ENCODE measurements at regions not wholly inside any gene's neighbourhood (a gene's known extent, or its start where the extent isn't known, plus 50 kb on each side); places are given as distances from the start of the nearest gene placed in this dataset.

GRCh38 chr9:32855752-32856151 is 72.4 kb downstream of the TMEM215 start:
- H3K79me2 ChIP-seq (ENCODE audit: control insufficient read depth, insufficient read depth, low read length) = no peaks in the 10 kb centered on the region
- no peaks in the 10 kb centered on the region for H3K9me3 ChIP-seq (ENCODE audit: control insufficient read depth, low read depth, low read length)
- H3K4me2 ChIP-seq (ENCODE audit: control insufficient read depth, extremely low read depth, insufficient read depth, low read depth, low read length) = no peak overlapping the region
- H3K4me3 ChIP-seq (ENCODE audit: control insufficient read depth in 2 of 3, extremely low read depth in 1 of 3, insufficient read depth in 2 of 3, low read depth in 1 of 3, low read length in 3 of 3) = no peak overlapping the region
- dilution Hi-C loops (cut with MboI; ENCODE audit: extremely low pct_ligation_motif_present, low sequenced_read_pairs) = no loop called here
- no peaks in the 10 kb centered on the region for H4K20me1 ChIP-seq (ENCODE audit: control insufficient read depth, extremely low read depth, insufficient read depth, low read length)
- no peaks in the 10 kb centered on the region for H3K9me1 ChIP-seq (ENCODE audit: control insufficient read depth, extremely low read depth, insufficient read depth, low read length)
- H3K36me3 ChIP-seq (ENCODE audit: control insufficient read depth in 2 of 2, extremely low read depth in 1 of 2, insufficient read depth in 2 of 2, low read length in 2 of 2) = no peaks in the 10 kb centered on the region
- TF ChIP-seq EZH2 (IDR thresholded peaks at IDR 0.05; ENCODE audit: low read length) (no peak), CTCF (optimal IDR thresholded peaks at IDR 0.05 in 1 of 3, IDR thresholded peaks at IDR 0.05 in 1 of 3, conservative IDR thresholded peaks at IDR 0.05 in 1 of 3; ENCODE audit: extremely low read depth in 1 of 3, insufficient read depth in 2 of 3, low read length in 3 of 3) (no peak)
- no peak overlapping the region for H3K9ac ChIP-seq (ENCODE audit: control insufficient read depth, extremely low read depth, insufficient read depth, low read length)
- H3K4me1 ChIP-seq (ENCODE audit: control insufficient read depth, extremely low read depth, insufficient read depth, low read length) = no peaks in the 10 kb centered on the region
- FAIRE-seq (no peak), DNase-seq (ENCODE audit: low read depth, low spot score) (no peak)
- no peak overlapping the region for H3K27ac ChIP-seq (ENCODE audit: control insufficient read depth, insufficient read depth, low read length)
- H3K27me3 ChIP-seq (ENCODE audit: control insufficient read depth, extremely low read depth, insufficient read depth, low read length) = peaks cover 3% of the 10 kb centered on the region
- no peak overlapping the region for H2AFZ ChIP-seq (ENCODE audit: control insufficient read depth, low read length)

GRCh38 chr9:32863291-32863690 is 80.0 kb downstream of the TMEM215 start:
- H3K4me2 ChIP-seq (ENCODE audit: control insufficient read depth, extremely low read depth, insufficient read depth, low read depth, low read length) = no peak overlapping the region
- no peaks in the 10 kb centered on the region for H3K27me3 ChIP-seq (ENCODE audit: control insufficient read depth, extremely low read depth, insufficient read depth, low read length)
- H4K20me1 ChIP-seq (ENCODE audit: control insufficient read depth, extremely low read depth, insufficient read depth, low read length) = no peaks in the 10 kb centered on the region
- no peak overlapping the region for H3K4me3 ChIP-seq (ENCODE audit: control insufficient read depth in 2 of 3, extremely low read depth in 1 of 3, insufficient read depth in 2 of 3, low read depth in 1 of 3, low read length in 3 of 3)
- no peaks in the 10 kb centered on the region for H3K9me3 ChIP-seq (ENCODE audit: control insufficient read depth, low read depth, low read length)
- no peaks in the 10 kb centered on the region for H3K36me3 ChIP-seq (ENCODE audit: control insufficient read depth in 2 of 2, extremely low read depth in 1 of 2, insufficient read depth in 2 of 2, low read length in 2 of 2)
- no peak overlapping the region for H2AFZ ChIP-seq (ENCODE audit: control insufficient read depth, low read length)
- no peak overlapping the region for H3K9ac ChIP-seq (ENCODE audit: control insufficient read depth, extremely low read depth, insufficient read depth, low read length)
- H3K27ac ChIP-seq (ENCODE audit: control insufficient read depth, insufficient read depth, low read length) = no peak overlapping the region
- no peak for FAIRE-seq
- no peaks in the 10 kb centered on the region for H3K4me1 ChIP-seq (ENCODE audit: control insufficient read depth, extremely low read depth, insufficient read depth, low read length)
- dilution Hi-C loops (cut with MboI; ENCODE audit: extremely low pct_ligation_motif_present, low sequenced_read_pairs) = no loop called here
- no peaks in the 10 kb centered on the region for H3K79me2 ChIP-seq (ENCODE audit: control insufficient read depth, insufficient read depth, low read length)
- TF ChIP-seq EZH2 (IDR thresholded peaks at IDR 0.05; ENCODE audit: low read length) = no peak
- TF ChIP-seq CTCF (optimal IDR thresholded peaks at IDR 0.05 in 1 of 3, IDR thresholded peaks at IDR 0.05 in 1 of 3, conservative IDR thresholded peaks at IDR 0.05 in 1 of 3; ENCODE audit: extremely low read depth in 1 of 3, insufficient read depth in 2 of 3, low read length in 3 of 3) = no peak
- no peaks in the 10 kb centered on the region for H3K9me1 ChIP-seq (ENCODE audit: control insufficient read depth, extremely low read depth, insufficient read depth, low read length)
- no peak for DNase-seq (ENCODE audit: low read depth, low spot score)

Measured in keratinocyte (primary cell).